Stimulated activated CD8-positive, alpha-beta memory T cell treated with anti-CD3 and anti-CD28 coated beads, Interleukin-12 subunit alpha, Interleukin-12 subunit beta, amount 100 ng/mL, for 24 hours (primary cell): ENCODE measurements at regions not wholly inside any gene's neighbourhood (a gene's known extent, or its start where the extent isn't known, plus 50 kb on each side); places are given as distances from the start of the nearest gene placed in this dataset.

Experiments used
- DNase-seq: peaks from one replicate; pipeline ENCODE4 v3.0.0-alpha.2; 2020; ENCODE audit errors: extremely low read depth

DNA sequence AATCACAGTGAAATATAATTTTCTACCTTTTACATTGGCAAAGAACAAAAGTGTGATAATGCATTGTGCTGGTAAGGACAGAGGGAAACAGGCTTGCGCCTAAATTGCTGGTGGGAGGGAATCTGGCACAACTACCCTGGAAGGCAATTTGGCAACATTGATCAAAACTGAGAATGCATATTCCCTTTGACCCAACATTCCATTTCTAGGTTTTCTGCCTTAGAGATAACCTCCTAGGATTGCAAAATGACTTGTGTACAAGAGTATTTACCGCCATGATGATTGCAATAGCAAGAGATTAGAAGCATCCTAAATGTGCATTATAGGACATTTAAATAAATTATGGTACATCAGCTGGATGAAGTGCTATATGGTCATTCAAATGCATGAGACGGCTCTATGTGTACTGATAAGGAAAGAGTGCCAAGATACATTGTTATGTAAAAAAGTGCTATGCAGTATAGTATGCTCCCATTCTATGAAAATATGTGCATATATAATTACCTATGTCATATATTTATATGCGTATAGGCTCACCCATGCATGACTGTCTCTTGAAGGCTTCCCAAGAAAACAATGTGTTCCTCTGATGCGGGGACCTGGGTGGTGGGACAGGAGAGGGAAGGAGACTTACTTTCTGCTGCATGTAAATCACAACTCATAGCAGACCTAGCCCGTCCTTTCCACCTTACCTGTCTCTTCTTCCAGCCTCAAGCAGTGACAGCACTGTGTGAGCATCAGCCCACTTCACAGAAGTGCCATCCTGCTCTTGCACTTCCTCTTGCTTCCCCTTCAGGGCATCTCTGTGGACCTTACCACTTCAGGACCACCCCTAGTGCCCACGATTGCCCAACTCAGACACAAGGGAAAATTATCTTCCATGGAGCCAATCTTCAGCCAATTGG lies 249.9 kb upstream of the TLE3 start:
- no peak for DNase-seq

- DNase-seq: no peak
Observed at GRCh38 chr15:70345251-70346019, 247.7 kb upstream of the TLE3 start.

- no peak for DNase-seq
Observed at GRCh38 chr15:70344666-70345065, 246.9 kb upstream of the TLE3 start.

DNA sequence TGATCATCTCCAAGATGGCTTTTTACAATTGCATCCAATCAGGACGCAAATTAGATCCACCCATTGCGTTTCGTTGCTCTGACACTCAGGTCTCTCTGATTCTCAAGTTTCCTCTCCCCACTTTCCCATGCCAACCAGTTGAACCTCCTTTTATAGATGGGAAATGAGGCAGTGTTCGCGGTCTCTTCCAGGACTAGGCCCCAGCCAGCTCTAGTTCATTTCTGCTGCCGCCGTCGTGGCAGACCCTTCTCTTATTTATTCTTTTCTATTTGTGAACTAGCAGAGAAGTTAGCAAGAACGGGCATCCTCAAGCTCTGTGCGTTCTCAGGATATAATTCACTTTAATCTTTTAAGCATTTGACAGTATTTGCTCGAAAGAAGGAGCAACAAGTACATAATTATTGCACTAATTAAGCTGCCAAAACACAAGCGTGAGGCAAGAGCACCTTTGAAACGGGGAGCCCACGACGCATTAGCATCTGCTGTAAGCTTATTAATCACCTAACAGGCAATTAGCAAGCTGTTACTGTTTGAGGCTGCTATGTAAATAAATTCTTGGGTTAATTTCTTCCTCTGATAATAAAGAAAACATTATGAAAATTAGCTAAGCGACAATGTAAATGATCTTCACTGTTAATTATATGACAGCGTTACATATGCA lies 246.4 kb upstream of the TLE3 start:
- no peak for DNase-seq

- DNase-seq: no peak
Observed at GRCh38 chr15:70342554-70343548, 245.1 kb upstream of the TLE3 start.

DNA sequence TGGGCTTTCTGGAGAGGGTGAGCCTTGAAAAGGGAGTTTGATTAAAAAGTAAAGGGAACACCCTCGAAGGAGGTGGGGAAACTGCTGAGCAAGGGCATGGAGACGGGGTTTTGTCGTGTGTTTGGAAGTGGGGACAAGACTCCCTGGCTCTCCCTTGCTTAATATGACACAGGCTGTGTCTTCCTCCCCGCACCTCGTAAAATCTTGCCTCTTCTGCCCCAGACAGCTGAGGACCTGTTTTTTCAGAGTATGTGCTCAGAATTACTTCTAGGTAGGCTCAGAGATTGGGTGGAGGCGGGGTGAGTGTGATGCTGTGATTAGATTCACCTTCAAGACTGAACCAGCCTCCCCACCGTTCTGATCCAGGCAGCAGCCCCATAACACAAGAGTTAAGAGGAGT lies 244.4 kb upstream of the TLE3 start:
- no peak for DNase-seq

DNA sequence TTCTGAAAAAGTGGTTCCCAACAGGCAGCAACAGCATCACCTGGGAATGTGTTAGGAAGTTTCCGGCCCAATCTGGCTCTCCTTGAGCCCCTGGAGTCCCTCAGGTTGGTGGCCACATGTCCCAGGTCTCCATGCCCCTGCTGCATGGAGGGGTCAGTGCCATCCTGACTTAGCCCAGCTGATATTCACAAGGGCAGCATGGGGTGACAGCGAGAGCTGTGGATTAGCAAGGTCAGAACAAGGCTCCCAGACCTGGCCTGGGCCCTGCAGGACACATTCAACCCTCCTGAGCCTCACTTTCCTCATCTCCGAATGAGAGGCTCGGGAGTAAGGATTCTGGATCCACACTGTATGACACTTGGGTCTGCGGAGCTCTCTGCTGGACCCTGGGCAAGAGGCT lies 243.8 kb upstream of the TLE3 start:
- no peak for DNase-seq

GRCh38 chr15:70340494-70340870 lies 242.8 kb upstream of the TLE3 start:
- no peak for DNase-seq

DNA sequence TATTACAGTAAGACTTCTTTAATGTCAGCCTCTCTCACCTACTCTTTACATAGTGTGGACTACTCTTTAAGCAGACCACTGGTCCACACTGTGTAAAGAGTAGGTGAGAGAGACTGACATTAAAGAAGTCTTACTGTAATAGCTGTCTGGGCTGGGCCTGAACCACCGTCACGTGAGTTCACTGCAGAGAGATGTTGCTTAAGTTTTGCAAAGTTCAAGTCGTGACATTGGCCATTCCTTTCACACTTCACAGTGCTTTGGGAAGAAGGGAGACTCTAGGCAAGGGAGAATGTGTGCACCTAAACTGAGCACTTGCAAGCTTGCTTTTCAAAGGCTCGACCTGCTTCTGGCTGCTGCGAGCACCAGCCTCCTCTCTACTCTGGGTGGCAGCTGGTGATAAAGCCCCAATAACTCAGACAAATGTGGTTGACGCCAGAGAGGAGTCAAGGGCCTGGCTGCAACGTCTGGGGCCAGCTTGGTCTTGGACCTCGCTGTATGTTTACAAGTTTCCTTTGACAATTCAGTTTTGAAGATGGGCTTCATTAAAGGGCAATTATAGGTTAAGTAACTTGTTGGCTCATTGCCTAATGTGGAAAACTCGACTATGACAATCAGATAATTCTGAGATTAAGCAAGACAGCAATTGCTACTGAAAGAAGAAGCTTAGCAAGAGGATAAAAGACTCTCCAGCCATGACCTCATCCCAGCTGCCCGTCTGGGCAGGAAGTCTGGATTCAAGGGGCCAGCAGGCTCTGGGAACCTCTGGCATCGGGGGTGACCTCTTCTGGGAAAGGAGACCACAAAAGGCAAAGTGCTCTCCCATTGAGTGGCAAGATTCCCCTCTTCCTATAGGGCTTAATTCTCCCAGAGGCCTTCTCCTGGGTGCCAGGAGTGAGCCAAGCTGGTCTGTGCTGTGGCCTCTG lies 242.1 kb upstream of the TLE3 start:
- no peak for DNase-seq

- DNase-seq: no peak
Observed at GRCh38 chr15:70337277-70338186, 239.8 kb upstream of the TLE3 start.

DNA sequence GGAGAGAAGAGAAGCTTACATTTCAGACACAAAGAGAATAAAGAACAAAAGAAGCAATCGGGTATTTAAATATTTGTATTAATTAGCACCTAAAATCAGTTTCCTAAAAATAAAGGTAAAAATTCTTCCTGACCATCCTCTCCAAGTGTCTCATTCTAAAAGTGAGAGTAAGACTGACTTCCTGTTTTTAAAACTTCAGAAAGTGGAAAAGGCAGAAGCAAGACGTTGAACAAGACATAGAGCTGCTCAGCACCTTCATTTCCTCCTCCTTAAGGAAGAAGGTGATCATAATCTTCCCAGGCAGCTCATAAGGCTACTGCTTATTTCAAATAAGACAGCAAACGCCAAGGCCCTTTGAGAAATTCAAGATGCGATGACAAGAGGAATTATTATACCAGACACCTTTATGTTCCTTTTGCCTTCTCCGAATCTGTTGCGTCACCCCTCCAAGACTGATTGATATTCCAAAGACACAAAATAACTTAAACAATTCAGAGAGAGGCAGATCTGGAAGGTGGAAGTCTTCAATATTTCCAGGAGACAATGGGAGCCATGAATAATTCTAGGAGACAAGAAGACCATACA lies 238.8 kb upstream of the TLE3 start:
- DNase-seq: no peak

GRCh38 chr15:70334286-70334685 lies 236.6 kb upstream of the TLE3 start:
- no peak for DNase-seq

GRCh38 chr15:70329179-70329578 lies 231.5 kb upstream of the TLE3 start:
- no peak for DNase-seq

- DNase-seq: no peak
Observed at GRCh38 chr15:70328679-70329115, 231.0 kb upstream of the TLE3 start.

- DNase-seq: no peak
Observed at GRCh38 chr15:70327856-70328678, 230.3 kb upstream of the TLE3 start.

GRCh38 chr15:70327328-70327855 lies 229.7 kb upstream of the TLE3 start:
- no peak for DNase-seq
